Neuronal stem cell (in vitro differentiated cells): ENCODE measurements at regions not wholly inside any gene's neighbourhood (a gene's known extent, or its start where the extent isn't known, plus 50 kb on each side); places are given as distances from the start of the nearest gene placed in this dataset.

Source experiments
- DNase-seq: peaks from one replicate; pipeline ENCODE4 v3.0.0-alpha.2; 2013; ENCODE audit warnings: low spot score
- H2AFZ ChIP-seq: one replicate; pipeline ENCODE4 v1.6.1; 2013; ENCODE audit warnings: mild to moderate bottlenecking, low read length, inconsistent platforms
- H2AK5ac ChIP-seq: 2 replicates; pipeline ENCODE4 v1.6.1; 2013; ENCODE audit warnings: low read depth, mild to moderate bottlenecking, inconsistent platforms, low read length, moderate library complexity, mixed read lengths
- H2BK120ac ChIP-seq: 2 replicates; pipeline ENCODE4 v1.6.1; 2013; ENCODE audit warnings: low read depth, mild to moderate bottlenecking, inconsistent platforms, low read length, moderate library complexity, mixed read lengths
- H2BK12ac ChIP-seq: one replicate; pipeline ENCODE4 v1.6.1; 2013; ENCODE audit warnings: low read length, inconsistent platforms
- H2BK15ac ChIP-seq: 2 replicates; pipeline ENCODE4 v1.6.1; 2013; ENCODE audit warnings: mild to moderate bottlenecking, low read length, inconsistent platforms, mixed read lengths
- H2BK5ac ChIP-seq: one replicate; pipeline ENCODE4 v1.6.1; 2013; ENCODE audit warnings: inconsistent platforms, mild to moderate bottlenecking, low read length, moderate library complexity
- H3K14ac ChIP-seq: one replicate; pipeline ENCODE4 v1.6.1; 2013; ENCODE audit warnings: low read length, inconsistent platforms
- H3K18ac ChIP-seq: 2 replicates; pipeline ENCODE4 v1.6.1; 2013; ENCODE audit warnings: low read length, inconsistent platforms
- H3K23ac ChIP-seq: 2 replicates; pipeline ENCODE4 v1.6.1; 2013; ENCODE audit warnings: low read depth, mild to moderate bottlenecking, mixed read lengths, low read length, inconsistent platforms; ENCODE audit not compliant: poor library complexity
- H3K27ac ChIP-seq: replicated peaks from 3 replicates; pipeline ENCODE4 v1.5.1; 2013; ENCODE audit warnings: low read length, inconsistent platforms
- H3K27me3 ChIP-seq, 3 experiments: 2 replicates each; pipeline ENCODE4 v1.6.1; 2013; ENCODE audit warnings: low read length in 3 of 3, mild to moderate bottlenecking in 2 of 3, inconsistent platforms in 1 of 3, low read depth in 1 of 3, mixed read lengths in 1 of 3, moderate library complexity in 1 of 3; ENCODE audit not compliant: control insufficient read depth in 3 of 3, insufficient read depth in 3 of 3
- H3K36me3 ChIP-seq, 2 donors: replicated peaks in 1 of 2; 2 replicates each; pipeline ENCODE4 v1.6.1; 2013; ENCODE audit warnings: low read length in 2 of 2; ENCODE audit not compliant: control insufficient read depth in 2 of 2, insufficient read depth in 2 of 2
- H3K4ac ChIP-seq: 2 replicates; pipeline ENCODE4 v1.6.1; 2013; ENCODE audit warnings: inconsistent platforms, mild to moderate bottlenecking, low read length, moderate library complexity
- H3K4me1 ChIP-seq, 2 donors: 1 replicate in 1 of 2; 2 replicates in 1 of 2; pipeline ENCODE4 v1.6.1; 2013; ENCODE audit warnings: low read length in 2 of 2, low read depth in 1 of 2; ENCODE audit not compliant: control insufficient read depth in 2 of 2, insufficient read depth in 1 of 2
- H3K4me2 ChIP-seq: one replicate; pipeline ENCODE4 v1.6.1; 2013; ENCODE audit warnings: mild to moderate bottlenecking, low read length, inconsistent platforms; ENCODE audit not compliant: insufficient read depth, poor library complexity, severe bottlenecking
- H3K4me3 ChIP-seq, 2 donors: 2 replicates each; pipeline ENCODE4 v1.5.1; 2013; ENCODE audit warnings: low read length in 2 of 2, mild to moderate bottlenecking in 2 of 2, inconsistent platforms in 1 of 2, moderate library complexity in 1 of 2
- H3K79me1 ChIP-seq: one replicate; pipeline ENCODE4 v1.6.1; 2013; ENCODE audit warnings: low read depth, mild to moderate bottlenecking, inconsistent platforms, low read length, moderate library complexity
- H3K9ac ChIP-seq: one replicate; pipeline ENCODE4 v1.6.1; 2013; ENCODE audit warnings: mild to moderate bottlenecking, low read depth, low read length, inconsistent platforms; ENCODE audit not compliant: poor library complexity
- H3K9me3 ChIP-seq, 2 donors: replicated peaks in 1 of 2; 2 replicates each; pipeline versions ENCODE3 to v1.6.1; 2013; ENCODE audit warnings: low read length in 2 of 2, mild to moderate bottlenecking in 2 of 2, inconsistent platforms in 1 of 2, low read depth in 1 of 2, mixed read lengths in 1 of 2, moderate library complexity in 1 of 2; ENCODE audit not compliant: control insufficient read depth in 2 of 2, insufficient read depth in 1 of 2
- H4K8ac ChIP-seq: one replicate; pipeline ENCODE4 v1.6.1; 2013; ENCODE audit warnings: low read depth, mild to moderate bottlenecking, inconsistent platforms, low read length, moderate library complexity
- H4K91ac ChIP-seq: one replicate; pipeline ENCODE4 v1.6.1; 2013; ENCODE audit warnings: low read length, low read depth, mild to moderate bottlenecking, inconsistent platforms; ENCODE audit not compliant: poor library complexity
- WGBS, 2 donors: extraction: QIAGEN DNeasy Blood & Tissue Kit; methylation state at CpG; one replicate each; pipeline ENCODE4 v1.1.7; 2013; ENCODE audit warnings: missing lambda C conversion rate in 2 of 2, mixed read lengths in 1 of 2; ENCODE audit not compliant: insufficient read length in 2 of 2, insufficient replicate concordance in 1 of 2; ENCODE audit errors: extremely low coverage in 2 of 2; 5-methylcytosine and 5-hydroxymethylcytosine counted together

DNA sequence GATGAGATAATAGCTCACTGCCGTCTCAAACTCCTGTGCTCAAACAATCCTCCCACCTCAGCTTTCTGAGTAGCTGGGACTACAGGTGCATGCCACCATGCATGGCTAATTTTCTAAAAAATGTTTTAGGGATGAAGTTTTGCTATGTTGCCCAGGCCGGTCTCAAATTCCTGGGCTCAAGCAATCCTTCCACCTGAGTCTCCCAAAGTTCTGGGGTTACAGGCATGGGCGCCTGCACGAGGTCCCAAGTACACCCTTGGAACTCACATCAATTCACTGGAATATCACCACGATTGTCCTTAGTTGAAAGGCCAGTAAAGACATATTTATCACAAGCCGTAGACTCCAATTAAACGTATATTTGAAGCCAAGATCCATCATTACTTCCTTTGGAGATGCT lies 184.6 kb downstream of the IRX1 start:
- Histone ChIP-seq H2BK15ac (no peak overlapping the region), H3K9ac (no peak overlapping the region)
- no CpG with 5 or more reads among the region's 7 CpGs for WGBS, 2 donors

DNA sequence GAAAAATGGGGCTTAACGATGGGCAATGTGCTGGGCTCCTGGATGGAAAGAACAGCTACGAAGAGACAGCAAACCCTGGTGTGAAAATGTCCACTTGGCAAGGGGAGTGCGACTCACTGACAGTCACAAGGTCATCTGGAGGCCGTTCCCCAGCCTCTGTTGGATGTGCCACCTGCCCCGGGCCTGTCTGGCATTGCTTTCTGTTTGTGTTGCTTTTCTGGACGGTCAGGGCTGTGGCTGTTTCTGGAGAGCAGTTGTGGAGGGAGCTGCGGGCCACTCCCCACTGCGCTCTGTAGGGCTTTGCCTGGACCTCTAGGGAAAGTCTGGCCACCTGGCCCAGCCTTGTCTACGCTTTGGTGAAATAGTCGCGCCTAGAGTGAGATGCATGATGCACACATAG lies 185.3 kb downstream of the IRX1 start:
- H3K27me3 ChIP-seq: peaks cover 0 to 2% (median 0%) of the 10 kb centered on the region in 3 experiments
- H2AK5ac ChIP-seq: no peak overlapping the region
- H3K9ac ChIP-seq: no peak overlapping the region
- H3K4ac ChIP-seq: no peak overlapping the region
- H2BK5ac ChIP-seq: no peak overlapping the region
- H2BK12ac ChIP-seq: no peak overlapping the region
- no peak overlapping the region for H2BK120ac ChIP-seq
- no peak overlapping the region for H3K14ac ChIP-seq
- no peaks in the 10 kb centered on the region for H3K79me1 ChIP-seq
- no CpG with 5 or more reads among the region's 11 CpGs for whole genome bisulfite sequencing, 2 donors
- H3K4me2 ChIP-seq: no peak overlapping the region
- H3K23ac ChIP-seq: no peak overlapping the region
- H3K36me3 ChIP-seq: no peaks in the 10 kb centered on the region
- H4K91ac ChIP-seq: no peak overlapping the region
- H2AFZ ChIP-seq: no peak overlapping the region
- H3K4me1 ChIP-seq: peaks cover 0 to 2% of the 10 kb centered on the region in 2 donors
- H4K8ac ChIP-seq: no peak overlapping the region
- no peaks in the 10 kb centered on the region for H3K9me3 ChIP-seq
- no peak overlapping the region for H3K4me3 ChIP-seq
- H3K18ac ChIP-seq: peak overlapping the region; percentile 22
- no peak overlapping the region for H3K27ac ChIP-seq
- no peak for DNase-seq
- no peak overlapping the region for H2BK15ac ChIP-seq

More for the DNA sequence above, 184.6 kb downstream of the IRX1 start:
- Histone ChIP-seq H3K9me3 (no peaks in the 10 kb centered on the region), H2BK12ac (no peak overlapping the region), H4K91ac (no peak overlapping the region), H3K79me1 (no peaks in the 10 kb centered on the region), H2BK120ac (no peak overlapping the region), H3K4me3 (no peak overlapping the region), H3K36me3 (no peaks in the 10 kb centered on the region), H2AFZ (no peak overlapping the region), H3K27me3 (peaks cover 0 to 2% (median 0%) of the 10 kb centered on the region in 3 experiments), H3K4me2 (no peak overlapping the region), H3K4me1 (peaks cover 0 to 2% of the 10 kb centered on the region in 2 donors), H3K4ac (no peak overlapping the region), H3K14ac (no peak overlapping the region), H3K27ac (no peak overlapping the region), H4K8ac (no peak overlapping the region), H2AK5ac (no peak overlapping the region), H3K23ac (no peak overlapping the region), H2BK5ac (no peak overlapping the region), H3K18ac (no peak overlapping the region)
- no peak for DNase-seq

DNA sequence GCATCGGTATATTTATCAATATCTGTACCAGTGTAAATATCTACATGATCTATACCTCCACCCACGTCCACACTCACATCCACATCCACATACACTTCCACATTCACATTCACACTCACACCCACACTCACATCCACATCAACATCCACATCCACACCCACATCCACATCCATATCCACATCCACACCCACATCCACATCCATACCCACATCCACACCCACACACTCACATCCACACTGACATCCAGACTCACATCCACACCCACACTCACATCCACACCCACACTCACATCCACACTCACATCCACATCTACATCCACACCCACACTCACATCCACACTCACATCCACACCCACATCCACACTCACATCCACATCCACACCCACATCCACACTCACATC lies 189.2 kb downstream of the IRX1 start:
- WGBS, 2 donors: 100% methylated on average over 1 of the region's 2 CpGs; no CpG with 5 or more reads in 1 of the 2 donors
- Histone ChIP-seq H3K4me2 (no peak overlapping the region), H4K8ac (no peak overlapping the region)

DNA sequence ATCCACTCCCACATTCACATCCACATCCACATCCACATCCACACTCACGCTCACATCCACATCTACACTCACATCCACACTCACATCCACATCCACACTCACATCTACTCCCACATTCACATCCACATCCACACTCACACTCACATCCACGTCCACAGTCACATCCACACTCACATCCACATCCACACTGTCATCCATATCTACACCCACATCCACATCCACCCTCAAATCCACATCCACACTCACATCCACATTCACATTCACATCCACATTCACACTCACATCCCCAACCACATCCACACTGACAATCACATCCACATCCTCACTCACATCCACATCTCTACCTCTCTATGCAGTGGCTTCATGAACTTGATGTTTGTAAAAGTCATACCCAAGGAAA lies 190.5 kb downstream of the IRX1 start:
- 56% methylated on average over 1 of the region's 2 CpGs; no CpG with 5 or more reads in 1 of the 2 donors for whole genome bisulfite sequencing, 2 donors
- Histone ChIP-seq H4K8ac (no peak overlapping the region), H3K23ac (no peak overlapping the region), H3K4me2 (no peak overlapping the region), H3K4ac (no peak overlapping the region), H3K4me1 (peaks cover 5 to 7% of the 10 kb centered on the region in 2 donors), H3K9me3 (no peaks in the 10 kb centered on the region), H3K36me3 (no peaks in the 10 kb centered on the region), H3K27ac (no peak overlapping the region), H2BK15ac (no peak overlapping the region), H2AFZ (no peak overlapping the region), H3K27me3 (peaks cover 0 to 2% (median 0%) of the 10 kb centered on the region in 3 experiments), H3K4me3 (peak overlapping the region in 1 of 2 donors; percentile 47), H4K91ac (no peak overlapping the region), H3K18ac (no peak overlapping the region), H2BK120ac (no peak overlapping the region), H3K79me1 (no peaks in the 10 kb centered on the region), H2AK5ac (no peak overlapping the region), H2BK12ac (no peak overlapping the region), H2BK5ac (no peak overlapping the region), H3K14ac (no peak overlapping the region), H3K9ac (peak overlapping the region; percentile 36)
- no peak for DNase-seq

More for the DNA sequence above, 189.2 kb downstream of the IRX1 start:
- Histone ChIP-seq H3K4me3 (peak overlapping the region in 1 of 2 donors; percentile 20), H2AK5ac (no peak overlapping the region), H3K79me1 (no peaks in the 10 kb centered on the region), H3K4me1 (peaks cover 5% of the 10 kb centered on the region in 2 donors), H3K9me3 (no peaks in the 10 kb centered on the region), H3K14ac (no peak overlapping the region), H3K27me3 (peaks cover 0 to 4% (median 0%) of the 10 kb centered on the region in 3 experiments), H2BK120ac (no peak overlapping the region), H3K18ac (no peak overlapping the region), H2BK5ac (no peak overlapping the region), H3K4ac (no peak overlapping the region), H3K27ac (no peak overlapping the region), H3K23ac (peak overlapping the region; percentile 11), H2BK15ac (no peak overlapping the region), H2AFZ (no peak overlapping the region), H2BK12ac (no peak overlapping the region), H4K91ac (no peak overlapping the region), H3K36me3 (no peaks in the 10 kb centered on the region), H3K9ac (peak overlapping the region; percentile 38)
- no peak for DNase-seq
